Mucosa of descending colon (tissue), 3 donors: ENCODE measurements at regions not wholly inside any gene's neighbourhood (a gene's known extent, or its start where the extent isn't known, plus 50 kb on each side); places are given as distances from the start of the nearest gene placed in this dataset.
A peak's percentile ranks its signal among the peaks of the same experiment; 100 is the strongest.

Source experiments
- ATAC-seq: fragments of 200-7000 bp; cut with Tn5 transposase; one replicate; pipeline ENCODE4 v1.9.1; 2020; ENCODE audit warnings: mild to moderate bottlenecking, moderate library complexity
- DNase-seq, 3 donors: peaks; one replicate each; pipeline ENCODE4 v3.0.0-alpha.2; 2020
- H3K36me3 ChIP-seq: fragments of 200-600 bp; one replicate; pipeline ENCODE4 v1.8.0; 2021; ENCODE audit warnings: low read depth, mild to moderate bottlenecking
- H3K4me1 ChIP-seq: fragments of 200-600 bp; one replicate; pipeline ENCODE4 v1.8.0; 2021; ENCODE audit warnings: low read depth, mild to moderate bottlenecking
- H3K4me3 ChIP-seq: fragments of 200-600 bp; one replicate; pipeline ENCODE4 v1.8.0; 2021; ENCODE audit warnings: mild to moderate bottlenecking
- H3K9me3 ChIP-seq: fragments of 200-600 bp; one replicate; pipeline ENCODE4 v1.8.0; 2021; ENCODE audit warnings: mild to moderate bottlenecking
- CTCF ChIP-seq: fragments of 200-600 bp; IDR thresholded peaks from one replicate; pipeline ENCODE4 v1.8.0; 2022; ENCODE audit warnings: antibody characterized with exemption, mild to moderate bottlenecking
- intact Hi-C, 2 donors: fragments of 100-400 bp; cut with DNase I in 1 of 2; cut with micrococcal nuclease in 1 of 2; formaldehyde crosslinking; loops; one replicate each; pipeline versions ENCODE4 v1.11.0 to v1.11.1; 2022; cut with DNase I, micrococcal nuclease
- donor health status: DM: no; HTN: no; CAD: no; lungs with moderate emphysema.
- donor health status: DM: no; HTN: no; CAD: no.
- donor health status: DM: no; HTN: yes; CAD: no.

- Histone ChIP-seq H3K36me3 (no peaks in the 10 kb centered on the region), H3K4me3 (no peak overlapping the region), H3K9me3 (no peaks in the 10 kb centered on the region), H3K4me1 (no peaks in the 10 kb centered on the region)
- peak in 1 of 3 donors; percentile 7 for DNase-seq
- ATAC-seq = no peak
- TF ChIP-seq CTCF = no peak
- intact Hi-C loops = no loop called here
These were observed 288.6 kb downstream of the ELAVL2 start for GRCh38 chr9:23537192-23538066.

GRCh38 chr9:23538067-23538402 lies 288.0 kb downstream of the ELAVL2 start:
- DNase-seq (no peak), ATAC-seq (no peak)
- no peak overlapping the region for H3K4me3 ChIP-seq
- H3K36me3 ChIP-seq = no peaks in the 10 kb centered on the region
- intact Hi-C loops = no loop called here
- no peaks in the 10 kb centered on the region for H3K9me3 ChIP-seq
- no peak for TF ChIP-seq CTCF
- no peaks in the 10 kb centered on the region for H3K4me1 ChIP-seq

- H3K4me1 ChIP-seq = no peaks in the 10 kb centered on the region
- no peak for TF ChIP-seq CTCF
- H3K9me3 ChIP-seq = no peaks in the 10 kb centered on the region
- DNase-seq = no peak
- no peak for ATAC-seq
- intact Hi-C loops = no loop called here
- no peak overlapping the region for H3K4me3 ChIP-seq
- no peaks in the 10 kb centered on the region for H3K36me3 ChIP-seq
These were observed 287.5 kb downstream of the ELAVL2 start for GRCh38 chr9:23538461-23539003.

- intact Hi-C loops = no loop called here
- no peaks in the 10 kb centered on the region for H3K36me3 ChIP-seq
These were observed 286.7 kb downstream of the ELAVL2 start for GRCh38 chr9:23539311-23539710.

GRCh38 chr9:23541976-23542375 lies 284.1 kb downstream of the ELAVL2 start:
- no peaks in the 10 kb centered on the region for H3K36me3 ChIP-seq

More at GRCh38 chr9:23539311-23539710, 286.7 kb downstream of the ELAVL2 start:
- Histone ChIP-seq H3K9me3 (no peaks in the 10 kb centered on the region), H3K4me3 (no peak overlapping the region), H3K4me1 (no peaks in the 10 kb centered on the region)
- no peak for ATAC-seq
- no peak for TF ChIP-seq CTCF
- DNase-seq = no peak

More at GRCh38 chr9:23541976-23542375, 284.1 kb downstream of the ELAVL2 start:
- ATAC-seq (no peak), DNase-seq (no peak)
- no peak for TF ChIP-seq CTCF
- Histone ChIP-seq H3K9me3 (no peaks in the 10 kb centered on the region), H3K4me1 (no peaks in the 10 kb centered on the region), H3K4me3 (no peak overlapping the region)
- intact Hi-C loops = no loop called here
